GM18498 (cell line): ENCODE measurements at regions not wholly inside any gene's neighbourhood (a gene's known extent, or its start where the extent isn't known, plus 50 kb on each side); places are given as distances from the start of the nearest gene placed in this dataset.

Experiments
- ATAC-seq: cut with Tn5 transposase; IDR thresholded peaks from one replicate; pipeline ENCODE4 v1.9.1; 2021; ENCODE audit warnings: mild to moderate bottlenecking, moderate library complexity; ENCODE audit not compliant: unreplicated experiment

DNA sequence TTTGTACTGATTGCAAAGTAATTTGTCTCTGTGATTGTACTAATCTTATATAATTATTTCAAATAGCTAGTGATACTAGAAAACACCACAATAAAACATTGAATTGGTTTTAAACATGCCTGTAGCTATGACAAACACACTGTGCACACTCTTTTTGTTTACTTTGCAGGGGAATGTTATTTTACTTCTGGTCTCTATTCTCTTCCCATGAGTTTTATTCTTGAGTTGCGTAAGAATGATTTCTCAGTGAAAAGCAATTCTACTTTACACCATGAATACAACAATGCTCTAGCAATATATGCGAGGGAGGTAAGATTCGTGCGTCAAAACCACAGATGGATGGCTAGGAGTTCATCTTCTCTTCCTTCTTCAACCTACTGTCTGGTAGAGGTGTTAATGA lies 68.4 kb upstream of the PHACTR1 start:
- no peak for ATAC-seq

DNA sequence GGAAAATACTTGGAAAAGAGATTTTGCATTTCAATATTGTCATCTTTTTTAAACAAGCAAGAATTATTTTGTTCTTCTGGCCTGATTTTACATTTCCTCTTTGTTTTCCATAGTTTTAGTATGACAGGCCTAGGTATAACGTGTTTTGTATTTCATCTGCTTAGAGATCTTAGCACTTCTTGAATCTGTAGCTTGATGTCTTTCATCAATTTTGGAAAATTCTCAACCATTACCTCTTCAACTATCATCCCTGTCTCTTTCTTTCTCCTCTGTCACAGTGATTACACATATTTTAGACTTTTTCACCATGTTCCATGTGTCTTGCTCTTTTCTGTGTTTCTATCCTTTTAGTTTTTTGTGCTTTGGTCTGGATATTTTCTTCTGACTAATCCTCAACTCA lies 67.2 kb upstream of the PHACTR1 start:
- ATAC-seq: no peak

- no peak for ATAC-seq
Measured at GRCh38 chr6:12653486-12653885, 63.1 kb upstream of the PHACTR1 start.

- ATAC-seq: no peak
Measured at GRCh38 chr6:12654107-12654506, 62.5 kb upstream of the PHACTR1 start.

DNA sequence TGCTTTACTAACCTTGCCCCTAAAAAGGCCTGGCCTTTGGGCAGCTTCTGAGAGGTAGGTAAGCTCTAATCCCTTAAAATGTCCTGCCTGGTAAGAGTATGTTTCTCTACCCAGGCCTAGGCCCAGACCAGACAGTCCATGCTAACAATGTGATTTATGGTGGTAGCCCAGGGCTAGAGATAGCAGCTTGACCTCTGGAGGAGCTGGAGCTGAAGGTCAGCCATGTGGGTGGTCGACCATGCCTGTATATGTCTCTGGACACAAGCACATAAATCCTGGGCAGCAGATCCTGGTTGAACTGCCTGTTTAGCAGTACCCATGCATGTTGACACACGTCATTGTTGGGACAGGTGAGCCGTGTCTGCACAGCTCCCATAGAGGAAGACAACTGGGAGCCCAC lies 62.1 kb upstream of the PHACTR1 start:
- no peak for ATAC-seq

DNA sequence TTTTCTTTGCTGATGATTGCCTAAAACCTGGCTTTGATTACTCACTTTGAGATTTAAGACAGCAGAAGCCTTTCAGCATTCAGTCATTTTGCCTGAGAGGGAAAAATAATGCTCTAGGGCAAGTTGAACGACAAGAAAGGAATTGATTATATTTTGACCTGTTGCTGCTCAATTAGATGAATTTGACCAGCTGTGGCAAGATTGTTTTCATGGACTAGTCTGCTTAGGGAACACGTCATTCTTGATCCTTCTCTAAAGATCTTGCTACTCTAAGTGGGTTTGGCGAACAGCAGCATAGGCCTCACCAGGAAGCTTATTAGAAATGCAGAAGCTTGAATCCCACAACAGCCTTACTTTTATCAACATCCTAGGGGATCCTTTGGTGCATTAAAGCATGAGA lies 59.7 kb upstream of the PHACTR1 start:
- ATAC-seq: no peak

- ATAC-seq: no peak
Measured at GRCh38 chr6:12657884-12658283, 58.7 kb upstream of the PHACTR1 start.

DNA sequence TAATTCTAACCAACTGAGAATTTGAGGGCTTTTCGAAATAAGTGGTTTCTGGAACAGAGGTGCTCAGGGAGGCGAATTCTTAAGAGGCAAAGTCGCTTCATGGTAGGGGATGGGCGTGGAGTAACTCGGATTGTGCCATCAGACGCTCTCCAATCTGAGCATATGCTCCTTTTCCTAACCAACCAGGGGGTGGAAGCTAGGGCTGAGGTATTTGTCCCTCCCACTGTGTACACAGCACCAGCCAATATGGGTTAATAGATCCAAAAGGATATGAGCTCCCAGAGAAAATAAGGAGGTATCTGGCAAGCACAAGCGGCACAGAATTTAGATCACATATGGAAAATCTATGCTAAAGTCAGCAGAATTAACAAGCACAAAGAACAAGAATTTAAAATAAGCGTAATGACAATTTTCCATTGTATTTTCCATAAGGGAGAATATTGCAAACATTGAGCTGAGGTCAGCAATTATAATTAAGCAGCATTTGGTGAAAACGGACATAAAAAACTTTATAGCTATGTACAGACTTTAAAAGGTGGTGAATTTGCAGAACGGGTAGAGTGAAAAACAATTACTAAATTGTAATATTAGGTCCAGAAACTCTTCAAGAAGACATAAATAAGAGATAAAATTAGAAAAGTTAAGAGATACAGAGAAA lies 55.0 kb upstream of the PHACTR1 start:
- ATAC-seq: no peak
